ENCODE measurements at regions not wholly inside any gene's neighbourhood (a gene's known extent, or its start where the extent isn't known, plus 50 kb on each side); places are given as distances from the start of the nearest gene placed in this dataset.

DNA sequence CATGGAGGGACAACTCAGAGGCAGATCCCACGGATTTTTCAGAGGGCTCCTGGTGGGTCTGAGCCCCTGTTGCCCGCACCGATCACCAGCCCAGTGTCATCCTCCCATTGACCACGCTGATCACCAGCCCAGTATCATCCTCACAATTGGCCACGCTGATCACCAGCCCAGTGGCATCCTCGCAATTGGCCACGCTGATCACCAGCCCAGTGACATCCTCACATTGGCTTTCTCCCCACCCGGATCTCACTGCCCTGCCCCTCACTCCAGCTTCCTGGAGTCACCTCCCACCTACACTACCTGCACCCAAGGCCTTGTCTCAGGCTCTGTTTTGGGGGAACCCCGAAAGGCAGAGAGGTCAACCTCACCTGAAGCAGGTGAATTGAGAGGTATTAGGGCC is 358.2 kb upstream of the TNRC6C start:
- H3K4me1 ChIP-seq (ENCODE audit: control insufficient read depth, insufficient read depth, low read length): no peaks in the 10 kb centered on the region
- no peak overlapping the region for H3K27ac ChIP-seq (ENCODE audit: extremely low read depth, low read depth, low read length)
- POLR2A ChIA-PET: no interaction called here
- TF ChIP-seq ZNF169 (tag by site-specific recombination; IDR thresholded peaks at IDR 0.05) (no peak), ZNF677 (tag by site-specific recombination; IDR thresholded peaks at IDR 0.05) (no peak), ZNF596 (tag by site-specific recombination; IDR thresholded peaks at IDR 0.05) (no peak), TRIM28 (IDR thresholded peaks at IDR 0.05; ENCODE audit: borderline replicate concordance, low read length) (no peak), GLIS2 (tag by site-specific recombination; IDR thresholded peaks at IDR 0.05) (no peak), ZXDB (tag by site-specific recombination; IDR thresholded peaks at IDR 0.05) (no peak), ZNF26 (tag by site-specific recombination; IDR thresholded peaks at IDR 0.05) (no peak), ZNF202 (tag by site-specific recombination; IDR thresholded peaks at IDR 0.05; ENCODE audit: borderline replicate concordance) (no peak)
- H3K9me3 ChIP-seq (ENCODE audit: control insufficient read depth, insufficient read depth, low read depth, low read length): no peaks in the 10 kb centered on the region
- no peaks in the 10 kb centered on the region for H3K36me3 ChIP-seq (ENCODE audit: control insufficient read depth in 2 of 2, insufficient read depth in 1 of 2, low read length in 2 of 2)
- CTCF ChIA-PET: no interaction called here
- no peak overlapping the region for H3K4me3 ChIP-seq (ENCODE audit: low read depth, low read length)

DNA sequence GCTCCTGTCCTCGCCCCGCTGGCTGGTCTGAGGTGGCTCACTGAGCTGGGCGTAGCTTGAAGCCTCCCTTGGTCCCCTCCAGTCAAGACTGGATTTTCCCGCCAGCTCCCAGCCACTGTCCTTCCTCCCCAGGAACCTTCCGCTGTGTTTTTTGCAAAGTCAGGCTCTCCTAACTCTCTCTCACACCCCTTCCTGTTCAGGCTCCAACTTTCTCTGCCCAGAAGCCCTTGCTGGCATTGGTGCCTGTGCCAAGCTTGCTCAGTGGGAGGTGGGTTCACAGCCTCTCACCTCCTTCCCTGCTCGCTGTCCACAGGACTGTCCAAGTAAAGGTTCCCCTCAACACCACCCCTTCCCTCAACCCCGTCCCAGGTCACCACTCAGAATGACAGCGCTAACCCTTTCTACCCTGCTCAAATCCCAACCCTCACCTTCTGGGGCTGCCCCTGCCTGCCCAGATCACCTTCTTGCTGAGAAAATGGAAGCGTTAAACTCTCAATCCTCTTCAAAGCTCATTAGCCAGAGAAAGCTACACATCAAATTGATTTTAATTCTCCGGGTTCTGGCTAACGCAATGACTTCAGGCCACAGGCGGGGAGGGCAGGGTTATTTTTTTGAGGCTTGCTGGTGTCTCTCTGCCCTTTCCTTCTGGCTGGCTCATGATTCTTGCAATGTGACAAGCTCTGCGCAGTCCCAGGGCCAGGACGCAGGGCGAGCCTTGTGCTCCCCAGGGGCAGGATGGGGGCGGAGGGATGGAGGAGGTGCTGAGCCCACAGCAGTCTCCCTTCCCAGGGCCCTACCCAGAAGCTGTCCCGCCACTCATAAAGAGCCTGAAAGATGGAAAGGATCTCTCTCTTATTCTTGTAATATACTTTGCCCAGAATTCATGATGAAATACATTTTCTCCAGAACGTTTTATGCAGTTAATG is 357.2 kb upstream of the TNRC6C start:
- H3K36me3 ChIP-seq (ENCODE audit: control insufficient read depth in 2 of 2, insufficient read depth in 1 of 2, low read length in 2 of 2): no peaks in the 10 kb centered on the region
- ChIA-PET CTCF (interaction anchor here (0.6 to 2.2 kb wide), 2 partner anchors 58 to 1762 kb away, joined by 3 to 6 read pairs; no protein-coding TSS in a partner anchor), POLR2A (no interaction called here)
- no peak overlapping the region for H3K4me3 ChIP-seq (ENCODE audit: low read depth, low read length)
- TF ChIP-seq, protein P1, sequence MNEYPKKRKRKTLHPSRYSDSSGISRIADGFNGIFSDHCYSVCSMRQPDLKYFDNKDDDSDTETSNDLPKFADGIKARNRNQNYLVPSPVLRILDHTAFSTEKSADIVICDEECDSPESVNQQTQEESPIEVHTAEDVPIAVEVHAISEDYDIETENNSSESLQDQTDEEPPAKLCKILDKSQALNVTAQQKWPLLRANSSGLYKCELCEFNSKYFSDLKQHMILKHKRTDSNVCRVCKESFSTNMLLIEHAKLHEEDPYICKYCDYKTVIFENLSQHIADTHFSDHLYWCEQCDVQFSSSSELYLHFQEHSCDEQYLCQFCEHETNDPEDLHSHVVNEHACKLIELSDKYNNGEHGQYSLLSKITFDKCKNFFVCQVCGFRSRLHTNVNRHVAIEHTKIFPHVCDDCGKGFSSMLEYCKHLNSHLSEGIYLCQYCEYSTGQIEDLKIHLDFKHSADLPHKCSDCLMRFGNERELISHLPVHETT (tag by site-specific recombination; IDR thresholded peaks at IDR 0.05): no peak
- no peak for TF ChIP-seq YY1 (tag by site-specific recombination; IDR thresholded peaks at IDR 0.05)
- TF ChIP-seq ZNF223 (tag by site-specific recombination; IDR thresholded peaks at IDR 0.05): no peak
- TF ChIP-seq ZNF248 (tag by site-specific recombination; IDR thresholded peaks at IDR 0.05): no peak
- no peak for TF ChIP-seq SP2 (tag by site-specific recombination; IDR thresholded peaks at IDR 0.05)
- TF ChIP-seq OVOL3 (tag by site-specific recombination; IDR thresholded peaks at IDR 0.05): no peak
- no peak for TF ChIP-seq ZNF449 (tag by site-specific recombination; IDR thresholded peaks at IDR 0.05)
- no peak for TF ChIP-seq ZNF585B (tag by site-specific recombination; IDR thresholded peaks at IDR 0.05)
- no peak for TF ChIP-seq ZNF677 (tag by site-specific recombination; IDR thresholded peaks at IDR 0.05)
- TF ChIP-seq YY2 (tag by site-specific recombination; IDR thresholded peaks at IDR 0.05): no peak
- TF ChIP-seq ZNF138 (tag by site-specific recombination; IDR thresholded peaks at IDR 0.05; ENCODE audit: borderline replicate concordance): no peak
- no peaks in the 10 kb centered on the region for H3K9me3 ChIP-seq (ENCODE audit: control insufficient read depth, insufficient read depth, low read depth, low read length)
- no peak overlapping the region for H3K27ac ChIP-seq (ENCODE audit: extremely low read depth, low read depth, low read length)
- no peaks in the 10 kb centered on the region for H3K4me1 ChIP-seq (ENCODE audit: control insufficient read depth, insufficient read depth, low read length)
